HepG2 (cell line): ENCODE measurements at regions not wholly inside any gene's neighbourhood (a gene's known extent, or its start where the extent isn't known, plus 50 kb on each side); places are given as distances from the start of the nearest gene placed in this dataset.

Experiments
- KLF15 ChIP-seq: sonication (generic); formaldehyde crosslinking; IDR thresholded peaks from 2 replicates; pipeline ENCODE4 v1.8.1; 2023; ENCODE audit warnings: borderline replicate concordance, mild to moderate bottlenecking, inconsistent platforms, missing genetic modification reagents, mixed read lengths
- MIXL1 ChIP-seq: IDR thresholded peaks from 2 replicates; pipeline ENCODE4 v1.6.1; 2016
- MTF2 ChIP-seq: sonication (generic); formaldehyde crosslinking; IDR thresholded peaks from 2 replicates; pipeline ENCODE4 v1.5.0; 2020; ENCODE audit warnings: missing genetic modification reagents, borderline replicate concordance
- RBM39 ChIP-seq: fragments of 200-400 bp; formaldehyde crosslinking; IDR thresholded peaks from one replicate; pipeline ENCODE4 v1.6.1; 2018; ENCODE audit warnings: antibody characterized with exemption, mild to moderate bottlenecking, low read depth, low read length; ENCODE audit not compliant: poor library complexity, severe bottlenecking
- ZNF234 ChIP-seq: sonication (generic); formaldehyde crosslinking; conservative IDR thresholded peaks from 2 replicates; pipeline ENCODE4 v1.5.1; 2020; ENCODE audit warnings: mild to moderate bottlenecking, missing genetic modification reagents
- ZNF460 ChIP-seq: sonication (generic); formaldehyde crosslinking; IDR thresholded peaks from 2 replicates; pipeline ENCODE4 v1.5.1; 2020; ENCODE audit warnings: missing genetic modification reagents, mild to moderate bottlenecking, borderline replicate concordance
- ZNF564 ChIP-seq: sonication (generic); formaldehyde crosslinking; IDR thresholded peaks from 2 replicates; pipeline ENCODE4 v1.8.1; 2023; ENCODE audit warnings: mild to moderate bottlenecking, missing genetic modification reagents
- ZNF567 ChIP-seq: sonication (generic); formaldehyde crosslinking; IDR thresholded peaks from 2 replicates; pipeline ENCODE4 v1.8.1; 2023; ENCODE audit warnings: mild to moderate bottlenecking, missing genetic modification reagents, borderline replicate concordance
- ZSCAN9 ChIP-seq: IDR thresholded peaks from 2 replicates; pipeline ENCODE4 v1.6.1; 2016; ENCODE audit warnings: borderline replicate concordance
- TF ChIP-seq, protein P1 (sequence below): sonication (generic); formaldehyde crosslinking; IDR thresholded peaks from 2 replicates; pipeline ENCODE4 v1.4.0; 2020; ENCODE audit warnings: missing genetic modification reagents
- TF ChIP-seq, protein P2 (sequence below): sonication (generic); formaldehyde crosslinking; IDR thresholded peaks from 2 replicates; pipeline ENCODE4 v1.4.0; 2020; ENCODE audit warnings: missing genetic modification reagents
- TF ChIP-seq, protein P3 (sequence below): sonication (generic); formaldehyde crosslinking; IDR thresholded peaks from 2 replicates; pipeline ENCODE4 v1.4.0; 2020; ENCODE audit warnings: missing genetic modification reagents, borderline replicate concordance
- TF ChIP-seq, protein P4 (sequence below): sonication (generic); formaldehyde crosslinking; IDR thresholded peaks from 2 replicates; pipeline ENCODE4 v1.4.0; 2020; ENCODE audit warnings: mild to moderate bottlenecking, missing genetic modification reagents

DNA sequence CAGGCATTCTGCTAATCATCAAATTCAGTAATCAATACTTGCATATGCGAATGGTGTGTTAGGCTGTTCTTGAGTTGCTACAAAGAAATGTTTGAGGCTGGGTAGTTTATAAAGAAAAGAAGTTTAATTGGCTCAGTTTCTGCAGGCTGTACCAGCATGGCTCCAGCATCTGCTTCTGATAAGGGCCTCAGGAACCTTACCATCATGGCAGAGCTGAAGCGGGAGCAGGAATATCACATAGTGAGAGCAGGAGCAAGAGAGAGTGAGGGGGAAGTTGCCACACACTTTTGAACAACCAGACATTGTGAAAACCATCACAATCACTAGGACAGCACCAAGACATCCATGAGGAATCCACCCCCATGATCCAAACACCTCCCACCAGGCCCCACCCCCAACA is 344.7 kb upstream of the FAM241A start (continued):
- TF ChIP-seq, protein P1, sequence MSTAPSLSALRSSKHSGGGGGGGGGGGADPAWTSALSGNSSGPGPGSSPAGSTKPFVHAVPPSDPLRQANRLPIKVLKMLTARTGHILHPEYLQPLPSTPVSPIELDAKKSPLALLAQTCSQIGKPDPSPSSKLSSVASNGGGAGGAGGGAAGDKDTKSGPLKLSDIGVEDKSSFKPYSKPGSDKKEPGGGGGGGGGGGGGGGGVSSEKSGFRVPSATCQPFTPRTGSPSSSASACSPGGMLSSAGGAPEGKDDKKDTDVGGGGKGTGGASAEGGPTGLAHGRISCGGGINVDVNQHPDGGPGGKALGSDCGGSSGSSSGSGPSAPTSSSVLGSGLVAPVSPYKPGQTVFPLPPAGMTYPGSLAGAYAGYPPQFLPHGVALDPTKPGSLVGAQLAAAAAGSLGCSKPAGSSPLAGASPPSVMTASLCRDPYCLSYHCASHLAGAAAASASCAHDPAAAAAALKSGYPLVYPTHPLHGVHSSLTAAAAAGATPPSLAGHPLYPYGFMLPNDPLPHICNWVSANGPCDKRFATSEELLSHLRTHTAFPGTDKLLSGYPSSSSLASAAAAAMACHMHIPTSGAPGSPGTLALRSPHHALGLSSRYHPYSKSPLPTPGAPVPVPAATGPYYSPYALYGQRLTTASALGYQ (CRISPR knock-in tag) = no peak
- TF ChIP-seq, protein P2, sequence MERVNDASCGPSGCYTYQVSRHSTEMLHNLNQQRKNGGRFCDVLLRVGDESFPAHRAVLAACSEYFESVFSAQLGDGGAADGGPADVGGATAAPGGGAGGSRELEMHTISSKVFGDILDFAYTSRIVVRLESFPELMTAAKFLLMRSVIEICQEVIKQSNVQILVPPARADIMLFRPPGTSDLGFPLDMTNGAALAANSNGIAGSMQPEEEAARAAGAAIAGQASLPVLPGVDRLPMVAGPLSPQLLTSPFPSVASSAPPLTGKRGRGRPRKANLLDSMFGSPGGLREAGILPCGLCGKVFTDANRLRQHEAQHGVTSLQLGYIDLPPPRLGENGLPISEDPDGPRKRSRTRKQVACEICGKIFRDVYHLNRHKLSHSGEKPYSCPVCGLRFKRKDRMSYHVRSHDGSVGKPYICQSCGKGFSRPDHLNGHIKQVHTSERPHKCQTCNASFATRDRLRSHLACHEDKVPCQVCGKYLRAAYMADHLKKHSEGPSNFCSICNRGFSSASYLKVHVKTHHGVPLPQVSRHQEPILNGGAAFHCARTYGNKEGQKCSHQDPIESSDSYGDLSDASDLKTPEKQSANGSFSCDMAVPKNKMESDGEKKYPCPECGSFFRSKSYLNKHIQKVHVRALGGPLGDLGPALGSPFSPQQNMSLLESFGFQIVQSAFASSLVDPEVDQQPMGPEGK = no peak
- TF ChIP-seq, protein P3, sequence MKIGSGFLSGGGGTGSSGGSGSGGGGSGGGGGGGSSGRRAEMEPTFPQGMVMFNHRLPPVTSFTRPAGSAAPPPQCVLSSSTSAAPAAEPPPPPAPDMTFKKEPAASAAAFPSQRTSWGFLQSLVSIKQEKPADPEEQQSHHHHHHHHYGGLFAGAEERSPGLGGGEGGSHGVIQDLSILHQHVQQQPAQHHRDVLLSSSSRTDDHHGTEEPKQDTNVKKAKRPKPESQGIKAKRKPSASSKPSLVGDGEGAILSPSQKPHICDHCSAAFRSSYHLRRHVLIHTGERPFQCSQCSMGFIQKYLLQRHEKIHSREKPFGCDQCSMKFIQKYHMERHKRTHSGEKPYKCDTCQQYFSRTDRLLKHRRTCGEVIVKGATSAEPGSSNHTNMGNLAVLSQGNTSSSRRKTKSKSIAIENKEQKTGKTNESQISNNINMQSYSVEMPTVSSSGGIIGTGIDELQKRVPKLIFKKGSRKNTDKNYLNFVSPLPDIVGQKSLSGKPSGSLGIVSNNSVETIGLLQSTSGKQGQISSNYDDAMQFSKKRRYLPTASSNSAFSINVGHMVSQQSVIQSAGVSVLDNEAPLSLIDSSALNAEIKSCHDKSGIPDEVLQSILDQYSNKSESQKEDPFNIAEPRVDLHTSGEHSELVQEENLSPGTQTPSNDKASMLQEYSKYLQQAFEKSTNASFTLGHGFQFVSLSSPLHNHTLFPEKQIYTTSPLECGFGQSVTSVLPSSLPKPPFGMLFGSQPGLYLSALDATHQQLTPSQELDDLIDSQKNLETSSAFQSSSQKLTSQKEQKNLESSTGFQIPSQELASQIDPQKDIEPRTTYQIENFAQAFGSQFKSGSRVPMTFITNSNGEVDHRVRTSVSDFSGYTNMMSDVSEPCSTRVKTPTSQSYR (CRISPR knock-in tag) = no peak
- TF ChIP-seq ZSCAN9 (CRISPR knock-in tag) (no peak), ZNF234 (CRISPR knock-in tag) (no peak), RBM39 (no peak), ZNF460 (no peak), KLF15 (no peak), MTF2 (CRISPR knock-in tag) (no peak), ZNF567 (no peak), MIXL1 (CRISPR knock-in tag) (no peak), ZNF564 (no peak)
- TF ChIP-seq, protein P4, sequence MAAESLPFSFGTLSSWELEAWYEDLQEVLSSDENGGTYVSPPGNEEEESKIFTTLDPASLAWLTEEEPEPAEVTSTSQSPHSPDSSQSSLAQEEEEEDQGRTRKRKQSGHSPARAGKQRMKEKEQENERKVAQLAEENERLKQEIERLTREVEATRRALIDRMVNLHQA (CRISPR knock-in tag) = no peak
- TF ChIP-seq, all 625 proteins: peak for 0
